Astrocyte (in vitro differentiated cells and primary cell): ENCODE measurements at regions not wholly inside any gene's neighbourhood (a gene's known extent, or its start where the extent isn't known, plus 50 kb on each side); places are given as distances from the start of the nearest gene placed in this dataset.

Experiments used
- DNase-seq: peaks from one replicate; pipeline ENCODE4 v3.0.0-alpha.2; 2010; ENCODE audit warnings: low read depth
- FAIRE-seq: peaks from 2 replicates; lab custom pipeline; 2011; peaks lifted over from hg19 to GRCh38; lab: Jason Lieb, UNC
- H2AFZ ChIP-seq: 2 replicates; pipeline ENCODE4 v1.6.0; 2012; ENCODE audit warnings: low read depth, low read length, inconsistent platforms
- H3K27ac ChIP-seq: 2 replicates; pipeline ENCODE4 v1.5.1; 2011; ENCODE audit warnings: low read depth, low read length, inconsistent platforms
- H3K27me3 ChIP-seq: 2 replicates; pipeline ENCODE4 v1.6.0; 2011; ENCODE audit warnings: low read length, inconsistent platforms; ENCODE audit not compliant: insufficient read depth
- H3K36me3 ChIP-seq: 2 replicates; pipeline ENCODE4 v1.5.1; 2011; ENCODE audit warnings: low read length, inconsistent platforms; ENCODE audit not compliant: insufficient read depth
- H3K4me1 ChIP-seq: 2 replicates; pipeline ENCODE4 v1.5.1; 2011; ENCODE audit warnings: low read length, inconsistent platforms; ENCODE audit not compliant: insufficient read depth
- H3K4me2 ChIP-seq: 2 replicates; pipeline ENCODE4 v1.6.0; 2012; ENCODE audit warnings: low read length, inconsistent platforms
- H3K4me3 ChIP-seq: 2 replicates; pipeline ENCODE4 v1.5.1; 2011; ENCODE audit warnings: low read depth, mild to moderate bottlenecking, low read length, inconsistent platforms; ENCODE audit not compliant: insufficient read depth
- H3K79me2 ChIP-seq: 2 replicates; pipeline ENCODE4 v1.6.0; 2012; ENCODE audit warnings: mild to moderate bottlenecking, low read length, inconsistent platforms; ENCODE audit not compliant: insufficient read depth
- H3K9ac ChIP-seq: 2 replicates; pipeline ENCODE4 v1.6.0; 2012; ENCODE audit warnings: mild to moderate bottlenecking, low read length, inconsistent platforms
- H3K9me3 ChIP-seq: 2 replicates; pipeline ENCODE4 v1.5.1; 2012; ENCODE audit warnings: low read depth, mild to moderate bottlenecking, low read length, inconsistent platforms; ENCODE audit not compliant: insufficient read depth
- H4K20me1 ChIP-seq: 2 replicates; pipeline ENCODE4 v1.6.0; 2012; ENCODE audit warnings: low read length, inconsistent platforms; ENCODE audit not compliant: insufficient read depth
- H3K27ac Mint-ChIP-seq: one replicate; pipeline ENCODE4 v1.8.0; 2021; ENCODE audit warnings: mild to moderate bottlenecking, mixed read lengths; ENCODE audit not compliant: unreplicated experiment
- H3K27me3 Mint-ChIP-seq: one replicate; pipeline ENCODE4 v1.8.0; 2021; ENCODE audit warnings: low read depth, mixed read lengths; ENCODE audit not compliant: unreplicated experiment
- H3K36me3 Mint-ChIP-seq: one replicate; pipeline ENCODE4 v1.8.0; 2021; ENCODE audit warnings: low read depth, mixed read lengths; ENCODE audit not compliant: unreplicated experiment
- H3K4me1 Mint-ChIP-seq: one replicate; pipeline ENCODE4 v1.8.0; 2021; ENCODE audit warnings: low read depth, mixed read lengths; ENCODE audit not compliant: unreplicated experiment
- H3K4me3 Mint-ChIP-seq: one replicate; pipeline ENCODE4 v1.8.0; 2021; ENCODE audit warnings: mild to moderate bottlenecking, moderate library complexity, mixed read lengths; ENCODE audit not compliant: unreplicated experiment
- H3K9me3 Mint-ChIP-seq: one replicate; pipeline ENCODE4 v1.8.0; 2021; ENCODE audit warnings: mild to moderate bottlenecking, mixed read lengths; ENCODE audit not compliant: unreplicated experiment
- EZH2 ChIP-seq: IDR thresholded peaks from 2 replicates; pipeline ENCODE4 v1.6.1; 2012; ENCODE audit warnings: mild to moderate bottlenecking, low read length, inconsistent platforms; ENCODE audit not compliant: insufficient read depth
- TF ChIP-seq, protein P1 (sequence below): IDR thresholded peaks from 2 replicates; pipeline ENCODE4 v1.5.1; 2011; ENCODE audit warnings: low read depth, mild to moderate bottlenecking, inconsistent platforms, low read length, moderate library complexity; ENCODE audit not compliant: insufficient read depth

GRCh38 chrX:38989076-38989475 is 187.8 kb downstream of the MID1IP1 start:
- Mint-ChIP-seq H3K27ac (no peak overlapping the region), H3K4me1 (peaks cover 3% of the 10 kb centered on the region), H3K36me3 (no peaks in the 10 kb centered on the region), H3K9me3 (no peaks in the 10 kb centered on the region), H3K4me3 (no peak overlapping the region), H3K27me3 (no peaks in the 10 kb centered on the region)
- Histone ChIP-seq H3K27ac (no peak overlapping the region), H3K79me2 (no peaks in the 10 kb centered on the region), H4K20me1 (no peaks in the 10 kb centered on the region), H3K9ac (no peak overlapping the region), H3K27me3 (no peaks in the 10 kb centered on the region), H3K4me3 (no peak overlapping the region), H3K36me3 (no peaks in the 10 kb centered on the region), H3K9me3 (no peaks in the 10 kb centered on the region), H3K4me2 (no peak overlapping the region), H2AFZ (no peak overlapping the region), H3K4me1 (no peaks in the 10 kb centered on the region)
- no peak for TF ChIP-seq EZH2
- TF ChIP-seq, protein P1, sequence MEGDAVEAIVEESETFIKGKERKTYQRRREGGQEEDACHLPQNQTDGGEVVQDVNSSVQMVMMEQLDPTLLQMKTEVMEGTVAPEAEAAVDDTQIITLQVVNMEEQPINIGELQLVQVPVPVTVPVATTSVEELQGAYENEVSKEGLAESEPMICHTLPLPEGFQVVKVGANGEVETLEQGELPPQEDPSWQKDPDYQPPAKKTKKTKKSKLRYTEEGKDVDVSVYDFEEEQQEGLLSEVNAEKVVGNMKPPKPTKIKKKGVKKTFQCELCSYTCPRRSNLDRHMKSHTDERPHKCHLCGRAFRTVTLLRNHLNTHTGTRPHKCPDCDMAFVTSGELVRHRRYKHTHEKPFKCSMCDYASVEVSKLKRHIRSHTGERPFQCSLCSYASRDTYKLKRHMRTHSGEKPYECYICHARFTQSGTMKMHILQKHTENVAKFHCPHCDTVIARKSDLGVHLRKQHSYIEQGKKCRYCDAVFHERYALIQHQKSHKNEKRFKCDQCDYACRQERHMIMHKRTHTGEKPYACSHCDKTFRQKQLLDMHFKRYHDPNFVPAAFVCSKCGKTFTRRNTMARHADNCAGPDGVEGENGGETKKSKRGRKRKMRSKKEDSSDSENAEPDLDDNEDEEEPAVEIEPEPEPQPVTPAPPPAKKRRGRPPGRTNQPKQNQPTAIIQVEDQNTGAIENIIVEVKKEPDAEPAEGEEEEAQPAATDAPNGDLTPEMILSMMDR, result no peak
- FAIRE-seq (peak; percentile 45), DNase-seq (no peak)

DNA sequence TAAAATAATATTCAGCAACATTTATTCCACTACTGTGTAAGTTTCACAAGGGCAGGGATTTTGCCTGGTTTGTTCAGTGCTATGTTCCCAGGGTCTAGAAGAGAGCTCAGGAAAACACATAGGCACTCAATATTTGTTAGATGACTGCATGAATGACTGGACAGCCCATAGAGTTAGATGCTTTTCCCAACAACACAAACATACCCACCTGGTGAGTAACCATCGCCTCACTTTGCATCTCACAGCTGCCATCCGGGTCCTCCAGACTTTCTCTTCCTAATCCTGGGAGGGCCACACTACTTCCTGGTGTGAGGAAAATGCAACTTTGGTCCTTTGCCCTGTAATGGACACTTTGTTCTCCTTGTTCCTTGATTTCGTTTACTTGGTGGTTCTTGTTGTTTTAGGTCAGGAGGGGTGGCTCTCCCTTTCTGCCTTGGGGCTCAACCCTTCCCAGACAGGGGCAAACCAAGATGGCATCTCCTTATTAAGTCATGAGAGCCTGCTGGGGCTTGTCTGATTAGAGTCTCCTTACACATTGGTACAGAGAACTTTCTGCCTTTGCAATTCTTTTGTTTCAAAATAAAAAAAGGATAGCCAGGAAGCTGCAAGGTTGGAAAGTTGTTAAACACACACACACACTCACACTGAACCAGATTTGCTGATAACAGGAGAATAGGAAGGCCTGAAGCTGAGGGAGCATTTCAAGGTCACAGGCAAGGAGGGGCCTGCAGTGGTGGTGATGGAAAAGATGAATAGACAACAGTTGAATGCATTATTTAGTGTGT is 190.6 kb downstream of the MID1IP1 start:
- Histone ChIP-seq H3K4me2 (no peak overlapping the region), H4K20me1 (no peaks in the 10 kb centered on the region), H3K79me2 (no peaks in the 10 kb centered on the region), H3K4me1 (no peaks in the 10 kb centered on the region), H3K36me3 (no peaks in the 10 kb centered on the region), H3K9ac (no peak overlapping the region), H3K4me3 (no peak overlapping the region), H2AFZ (peak overlapping the region; percentile 18), H3K9me3 (no peaks in the 10 kb centered on the region), H3K27me3 (no peaks in the 10 kb centered on the region), H3K27ac (no peak overlapping the region)
- Mint-ChIP-seq H3K36me3 (no peaks in the 10 kb centered on the region), H3K4me3 (no peak overlapping the region), H3K27me3 (no peaks in the 10 kb centered on the region), H3K9me3 (no peaks in the 10 kb centered on the region), H3K27ac (no peak overlapping the region), H3K4me1 (peaks cover 3% of the 10 kb centered on the region)
- no peak for DNase-seq
- peak; percentile 73 for FAIRE-seq
- no peak for TF ChIP-seq EZH2
- TF ChIP-seq, protein P1, result no peak

GRCh38 chrX:38992441-38993096 is 191.3 kb downstream of the MID1IP1 start:
- Histone ChIP-seq H4K20me1 (no peaks in the 10 kb centered on the region), H3K4me2 (no peak overlapping the region), H3K79me2 (no peaks in the 10 kb centered on the region), H2AFZ (no peak overlapping the region), H3K4me3 (no peak overlapping the region), H3K36me3 (no peaks in the 10 kb centered on the region), H3K9ac (no peak overlapping the region), H3K4me1 (no peaks in the 10 kb centered on the region), H3K27ac (no peak overlapping the region), H3K27me3 (no peaks in the 10 kb centered on the region), H3K9me3 (no peaks in the 10 kb centered on the region)
- Mint-ChIP-seq H3K27me3 (no peaks in the 10 kb centered on the region), H3K27ac (no peak overlapping the region), H3K36me3 (no peaks in the 10 kb centered on the region), H3K4me3 (no peak overlapping the region), H3K4me1 (peaks cover 3% of the 10 kb centered on the region), H3K9me3 (no peaks in the 10 kb centered on the region)
- no peak for DNase-seq
- FAIRE-seq, result no peak
- TF ChIP-seq EZH2, result no peak
- TF ChIP-seq, protein P1, result no peak
